HCT116 (cell line): ENCODE measurements at regions not wholly inside any gene's neighbourhood (a gene's known extent, or its start where the extent isn't known, plus 50 kb on each side); places are given as distances from the start of the nearest gene placed in this dataset.

Source experiments
- ATAC-seq: fragments of 200-7000 bp; cut with Tn5 transposase; 2 replicates; pipeline ENCODE4 v1.9.1; 2020; ENCODE audit warnings: mild to moderate bottlenecking, moderate library complexity
- BruUV-seq: library from RNA; stranded (reverse); fragments of 400-500 nt; replicated peaks from 2 replicates; lab custom pipeline; 2021; lab: Mats Ljungman, UMichigan
- CTCF ChIA-PET: fragments of 300-600 bp; sonication (Branson Sonifier 250); formaldehyde crosslinking; loops from one replicate; lab custom pipeline; 2021; ENCODE audit warnings: antibody characterized with exemption; lab: Charles Lee
- POLR2A ChIA-PET: fragments of 300-600, 350-600 bp; sonication (Branson Sonifier 250); formaldehyde crosslinking; loops from one replicate; lab custom pipeline; 2021; ENCODE audit warnings: antibody characterized with exemption; lab: Charles Lee
- RAD21 ChIA-PET, 2 experiments: fragments of 300-600 bp; sonication (Branson Sonifier 250); formaldehyde crosslinking; loops; one replicate each; lab custom pipeline; 2023; ENCODE audit warnings: low total read pairs in 2 of 2; ENCODE audit not compliant: uncharacterized antibody in 2 of 2, unreplicated experiment in 2 of 2, low non-redundant PET in 1 of 2; lab: Charles Lee
- DNase-seq: peaks from one replicate; pipeline ENCODE4 v3.0.0-alpha.2; 2010; ENCODE audit warnings: low read depth, low spot score
- H2AFZ ChIP-seq: fragments of 200-600 bp; shearing (Covaris generic), sonication (generic); 2 replicates; pipeline ENCODE4 v1.6.1; 2017; ENCODE audit warnings: low read depth, mixed run types, mixed read lengths, antibody characterized with exemption, low read length; ENCODE audit not compliant: poor library complexity, severe bottlenecking
- H3K27ac ChIP-seq: 2 replicates; pipeline ENCODE4 v1.5.1; 2012; ENCODE audit warnings: low read depth, low read length
- H3K27me3 ChIP-seq: fragments of 200-600 bp; sonication (generic); 2 replicates; pipeline ENCODE4 v1.6.1; 2016; ENCODE audit warnings: mixed run types, low read length, mixed read lengths; ENCODE audit not compliant: insufficient read depth
- H3K36me3 ChIP-seq, 2 experiments: fragments of 200-500 bp in 1 of 2; fragments of 200-600 bp in 1 of 2; sonication (Bioruptor generic) in 1 of 2; sonication (generic) in 1 of 2; 2 replicates each; pipeline versions ENCODE4 v1.5.1 to v1.6.1; 2014 to 2016; ENCODE audit warnings: low read length in 2 of 2, inconsistent platforms in 1 of 2, mixed read lengths in 1 of 2, mixed run types in 1 of 2; ENCODE audit not compliant: insufficient read depth in 2 of 2, control insufficient read depth in 1 of 2
- H3K4me1 ChIP-seq, 2 experiments: fragments of 200-600 bp in 1 of 2; sonication (generic) in 1 of 2; 2 replicates each; pipeline versions ENCODE4 v1.5.1 to v1.6.1; 2012 to 2017; ENCODE audit warnings: low read length in 2 of 2, inconsistent platforms in 1 of 2, mild to moderate bottlenecking in 1 of 2, mixed read lengths in 1 of 2, mixed run types in 1 of 2, moderate library complexity in 1 of 2; ENCODE audit not compliant: insufficient read depth in 2 of 2, control insufficient read depth in 1 of 2
- H3K4me2 ChIP-seq: fragments of 200-600 bp; sonication (generic); 2 replicates; pipeline ENCODE4 v1.6.1; 2017; ENCODE audit warnings: mixed run types, low read length, mixed read lengths
- H3K4me3 ChIP-seq, 2 experiments: fragments of 200-600 bp in 1 of 2; sonication (generic) in 1 of 2; replicated peaks in 1 of 2; 2 replicates each; pipeline ENCODE4 v1.5.1; 2011 to 2016; ENCODE audit warnings: low read length in 2 of 2, control low read depth in 1 of 2, low read depth in 1 of 2, mild to moderate bottlenecking in 1 of 2, mixed read lengths in 1 of 2, mixed run types in 1 of 2
- H3K79me2 ChIP-seq: fragments of 200-600 bp; sonication (generic); 2 replicates; pipeline ENCODE4 v1.6.1; 2017; ENCODE audit warnings: mild to moderate bottlenecking, mixed run types, low read length, moderate library complexity, mixed read lengths; ENCODE audit not compliant: insufficient read depth
- H3K9ac ChIP-seq: fragments of 200-600 bp; sonication (generic); 2 replicates; pipeline ENCODE4 v1.6.1; 2016; ENCODE audit warnings: low read length, mixed read lengths
- H3K9me2 ChIP-seq: fragments of 200-600 bp; sonication (generic), shearing (Covaris generic); 2 replicates; pipeline ENCODE4 v1.6.1; 2017; ENCODE audit warnings: mixed run types, mild to moderate bottlenecking, moderate library complexity; ENCODE audit not compliant: insufficient read depth
- H3K9me3 ChIP-seq, 2 experiments: fragments of 200-500 bp in 1 of 2; fragments of 200-600 bp in 1 of 2; sonication (Bioruptor generic) in 1 of 2; sonication (generic) in 1 of 2; 2 replicates each; pipeline ENCODE4 v1.6.1; 2014 to 2017; ENCODE audit warnings: low read length in 2 of 2, mixed read lengths in 2 of 2, inconsistent platforms in 1 of 2, low read depth in 1 of 2, mild to moderate bottlenecking in 1 of 2, mixed run types in 1 of 2, moderate library complexity in 1 of 2; ENCODE audit not compliant: control insufficient read depth in 1 of 2, insufficient read depth in 1 of 2
- H4K20me1 ChIP-seq: fragments of 200-600 bp; sonication (generic), shearing (Covaris generic); 2 replicates; pipeline ENCODE4 v1.6.1; 2017; ENCODE audit warnings: mixed run types, mild to moderate bottlenecking, moderate library complexity; ENCODE audit not compliant: insufficient read depth
- CBX3 ChIP-seq: IDR thresholded peaks from 2 replicates; pipeline ENCODE4 v1.6.1; 2012; ENCODE audit warnings: low read depth
- CEBPB ChIP-seq: IDR thresholded peaks from 2 replicates; pipeline ENCODE4 v1.6.1; 2012; ENCODE audit warnings: low read depth
- EGR1 ChIP-seq: IDR thresholded peaks from 2 replicates; pipeline ENCODE4 v1.6.1; 2012; ENCODE audit warnings: low read depth
- ELF1 ChIP-seq: IDR thresholded peaks from 2 replicates; pipeline ENCODE4 v1.6.1; 2012; ENCODE audit warnings: low read depth, borderline replicate concordance
- EZH2 ChIP-seq: fragments of 200-600 bp; sonication (generic); IDR thresholded peaks from 2 replicates; pipeline ENCODE4 v1.6.1; 2017; ENCODE audit warnings: antibody characterized with exemption, mixed run types
- EZH2phosphoT487 ChIP-seq: fragments of 200-600 bp; IDR thresholded peaks from 2 replicates; pipeline ENCODE4 v1.6.1; 2018; ENCODE audit warnings: antibody characterized with exemption, borderline replicate concordance
- POLR2AphosphoS5 ChIP-seq: IDR thresholded peaks from 2 replicates; pipeline ENCODE4 v1.6.1; 2011; ENCODE audit warnings: mild to moderate bottlenecking, low read depth, low read length, moderate library complexity
- TCF7L2 ChIP-seq: IDR thresholded peaks from 2 replicates; pipeline ENCODE4 v1.7.0; 2011; ENCODE audit warnings: borderline replicate concordance, inconsistent platforms; ENCODE audit not compliant: insufficient read depth, insufficient read length; ENCODE audit errors: extremely low read depth
- YY1 ChIP-seq: IDR thresholded peaks from 2 replicates; pipeline ENCODE4 v1.6.1; 2011; ENCODE audit warnings: low read length, low read depth, moderate library complexity, mild to moderate bottlenecking; ENCODE audit not compliant: insufficient replicate concordance; ENCODE audit errors: extremely low read depth
- ZFX ChIP-seq: fragments of 450-650 bp; IDR thresholded peaks from 2 replicates; pipeline ENCODE4 v1.6.1; 2017
- ZNF274 ChIP-seq: fragments of 200-500 bp; sonication (Bioruptor generic); IDR thresholded peaks from 2 replicates; pipeline ENCODE4 v1.6.1; 2014; ENCODE audit warnings: mild to moderate bottlenecking, low read depth, low read length, inconsistent platforms
- intact Hi-C: fragments of 100-400 bp; cut with micrococcal nuclease; formaldehyde crosslinking; loops from 2 replicates; pipeline ENCODE4 v1.10.0; 2022
- TF ChIP-seq, protein P1 (sequence below): IDR thresholded peaks from 2 replicates; pipeline ENCODE4 v1.6.1; 2012
- TF ChIP-seq, protein P2 (sequence below): IDR thresholded peaks from 2 replicates; pipeline ENCODE4 v1.6.1; 2012; ENCODE audit warnings: low read depth
- TF ChIP-seq, protein P3 (sequence below), 3 experiments: fragments of 200-600 bp in 1 of 3; sonication (generic) in 1 of 3; IDR thresholded peaks in 2 of 3; conservative IDR thresholded peaks in 1 of 3; 2 replicates each; pipeline ENCODE4 v1.5.1; 2012 to 2017; ENCODE audit warnings: low read depth in 2 of 3, low read length in 2 of 3, antibody characterized with exemption in 1 of 3, borderline replicate concordance in 1 of 3, control low read depth in 1 of 3, mild to moderate bottlenecking in 1 of 3, mixed read lengths in 1 of 3, mixed run types in 1 of 3, moderate library complexity in 1 of 3; ENCODE audit not compliant: insufficient read depth in 1 of 3
- TF ChIP-seq, protein P4 (sequence below): IDR thresholded peaks from 2 replicates; pipeline ENCODE4 v1.6.1; 2012

DNA sequence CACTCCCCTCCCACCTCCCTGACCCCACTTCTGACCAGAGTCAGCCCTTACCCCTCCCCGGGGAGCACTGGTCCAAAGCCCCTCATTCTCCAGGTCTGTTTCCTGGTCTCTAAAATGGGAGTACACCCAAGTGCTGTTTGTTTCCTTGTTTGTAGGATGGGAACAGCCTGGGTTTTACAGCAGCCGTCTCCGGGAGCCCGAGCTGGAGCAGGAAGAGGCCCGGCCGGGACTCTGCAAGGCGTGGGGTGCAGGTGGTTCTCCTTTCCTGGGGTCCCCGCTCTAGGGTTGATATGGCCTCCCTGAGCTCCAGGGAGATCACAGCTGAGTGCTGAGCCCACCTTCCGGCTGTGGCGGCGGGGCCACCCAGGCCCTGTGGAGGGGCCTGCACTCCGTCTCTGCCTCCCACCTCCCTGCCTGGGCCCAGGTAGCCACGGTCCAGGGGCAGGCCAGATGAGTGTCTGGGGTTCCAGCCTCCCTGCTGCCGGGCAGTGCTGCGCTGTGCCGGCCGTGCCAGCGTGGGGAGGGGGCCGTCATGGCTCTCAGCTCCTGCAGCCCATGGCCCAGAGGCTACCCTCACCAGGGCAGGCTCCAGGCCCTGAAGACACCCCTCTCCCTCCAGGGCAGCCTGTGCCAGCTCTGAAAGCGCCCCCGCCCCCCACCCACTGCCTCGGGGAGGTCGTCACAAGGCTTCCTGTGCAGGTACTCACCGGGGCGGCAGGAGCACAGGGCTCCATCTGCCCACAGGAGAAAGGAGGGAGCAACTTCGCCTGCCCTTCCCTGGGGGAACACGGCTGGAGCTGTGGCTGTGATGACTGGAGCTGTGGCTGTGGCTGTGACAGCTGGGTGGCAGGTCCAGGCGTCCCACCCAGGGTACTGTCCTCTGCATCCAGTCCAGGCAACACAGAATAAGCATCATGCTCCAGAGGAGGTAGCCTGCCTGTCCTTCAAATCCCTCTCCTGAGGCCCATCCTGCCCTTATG, 98.8 kb downstream of the ADRA2C start:
- no peak overlapping the region for H2AFZ ChIP-seq
- ATAC-seq (no peak), DNase-seq (no peak)
- H3K4me1 ChIP-seq, result peaks cover 3 to 10% of the 10 kb centered on the region in 2 experiments; a peak in 2 of 4 replicates
- H3K36me3 ChIP-seq, result no peaks in the 10 kb centered on the region
- TF ChIP-seq EGR1 (no peak), CEBPB (no peak), CBX3 (no peak), ELF1 (no peak), EZH2phosphoT487 (no peak), ZNF274 (no peak), ZFX (no peak), POLR2AphosphoS5 (no peak), YY1 (no peak), EZH2 (no peak), TCF7L2 (no peak)
- TF ChIP-seq, protein P1, sequence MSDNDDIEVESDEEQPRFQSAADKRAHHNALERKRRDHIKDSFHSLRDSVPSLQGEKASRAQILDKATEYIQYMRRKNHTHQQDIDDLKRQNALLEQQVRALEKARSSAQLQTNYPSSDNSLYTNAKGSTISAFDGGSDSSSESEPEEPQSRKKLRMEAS, result no peak
- TF ChIP-seq, protein P2, sequence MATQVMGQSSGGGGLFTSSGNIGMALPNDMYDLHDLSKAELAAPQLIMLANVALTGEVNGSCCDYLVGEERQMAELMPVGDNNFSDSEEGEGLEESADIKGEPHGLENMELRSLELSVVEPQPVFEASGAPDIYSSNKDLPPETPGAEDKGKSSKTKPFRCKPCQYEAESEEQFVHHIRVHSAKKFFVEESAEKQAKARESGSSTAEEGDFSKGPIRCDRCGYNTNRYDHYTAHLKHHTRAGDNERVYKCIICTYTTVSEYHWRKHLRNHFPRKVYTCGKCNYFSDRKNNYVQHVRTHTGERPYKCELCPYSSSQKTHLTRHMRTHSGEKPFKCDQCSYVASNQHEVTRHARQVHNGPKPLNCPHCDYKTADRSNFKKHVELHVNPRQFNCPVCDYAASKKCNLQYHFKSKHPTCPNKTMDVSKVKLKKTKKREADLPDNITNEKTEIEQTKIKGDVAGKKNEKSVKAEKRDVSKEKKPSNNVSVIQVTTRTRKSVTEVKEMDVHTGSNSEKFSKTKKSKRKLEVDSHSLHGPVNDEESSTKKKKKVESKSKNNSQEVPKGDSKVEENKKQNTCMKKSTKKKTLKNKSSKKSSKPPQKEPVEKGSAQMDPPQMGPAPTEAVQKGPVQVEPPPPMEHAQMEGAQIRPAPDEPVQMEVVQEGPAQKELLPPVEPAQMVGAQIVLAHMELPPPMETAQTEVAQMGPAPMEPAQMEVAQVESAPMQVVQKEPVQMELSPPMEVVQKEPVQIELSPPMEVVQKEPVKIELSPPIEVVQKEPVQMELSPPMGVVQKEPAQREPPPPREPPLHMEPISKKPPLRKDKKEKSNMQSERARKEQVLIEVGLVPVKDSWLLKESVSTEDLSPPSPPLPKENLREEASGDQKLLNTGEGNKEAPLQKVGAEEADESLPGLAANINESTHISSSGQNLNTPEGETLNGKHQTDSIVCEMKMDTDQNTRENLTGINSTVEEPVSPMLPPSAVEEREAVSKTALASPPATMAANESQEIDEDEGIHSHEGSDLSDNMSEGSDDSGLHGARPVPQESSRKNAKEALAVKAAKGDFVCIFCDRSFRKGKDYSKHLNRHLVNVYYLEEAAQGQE, result no peak
- TF ChIP-seq, protein P3, sequence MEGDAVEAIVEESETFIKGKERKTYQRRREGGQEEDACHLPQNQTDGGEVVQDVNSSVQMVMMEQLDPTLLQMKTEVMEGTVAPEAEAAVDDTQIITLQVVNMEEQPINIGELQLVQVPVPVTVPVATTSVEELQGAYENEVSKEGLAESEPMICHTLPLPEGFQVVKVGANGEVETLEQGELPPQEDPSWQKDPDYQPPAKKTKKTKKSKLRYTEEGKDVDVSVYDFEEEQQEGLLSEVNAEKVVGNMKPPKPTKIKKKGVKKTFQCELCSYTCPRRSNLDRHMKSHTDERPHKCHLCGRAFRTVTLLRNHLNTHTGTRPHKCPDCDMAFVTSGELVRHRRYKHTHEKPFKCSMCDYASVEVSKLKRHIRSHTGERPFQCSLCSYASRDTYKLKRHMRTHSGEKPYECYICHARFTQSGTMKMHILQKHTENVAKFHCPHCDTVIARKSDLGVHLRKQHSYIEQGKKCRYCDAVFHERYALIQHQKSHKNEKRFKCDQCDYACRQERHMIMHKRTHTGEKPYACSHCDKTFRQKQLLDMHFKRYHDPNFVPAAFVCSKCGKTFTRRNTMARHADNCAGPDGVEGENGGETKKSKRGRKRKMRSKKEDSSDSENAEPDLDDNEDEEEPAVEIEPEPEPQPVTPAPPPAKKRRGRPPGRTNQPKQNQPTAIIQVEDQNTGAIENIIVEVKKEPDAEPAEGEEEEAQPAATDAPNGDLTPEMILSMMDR (IDR thresholded peaks at IDR 0.05 in 2 of 3, conservative IDR thresholded peaks at IDR 0.05 in 1 of 3; ENCODE audit: borderline replicate concordance in 1 of 3, insufficient read depth in 1 of 3, low read depth in 2 of 3, low read length in 2 of 3), result no peak
- TF ChIP-seq, protein P4, sequence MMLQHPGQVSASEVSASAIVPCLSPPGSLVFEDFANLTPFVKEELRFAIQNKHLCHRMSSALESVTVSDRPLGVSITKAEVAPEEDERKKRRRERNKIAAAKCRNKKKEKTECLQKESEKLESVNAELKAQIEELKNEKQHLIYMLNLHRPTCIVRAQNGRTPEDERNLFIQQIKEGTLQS, result no peak
- POLR2A ChIA-PET, result no interaction called here
- no peaks in the 10 kb centered on the region for H3K9me2 ChIP-seq
- no peaks in the 10 kb centered on the region for H3K9me3 ChIP-seq
- BruUV-seq, result no TSS peak
- intact Hi-C loops, result no loop called here
- no peaks in the 10 kb centered on the region for H4K20me1 ChIP-seq
- no peak overlapping the region for H3K27ac ChIP-seq
- 0 out of 2 replicates have a peak, but pooled peaks cover under 1% of the 10 kb centered on the region for H3K27me3 ChIP-seq
- H3K4me2 ChIP-seq, result no peak overlapping the region
- CTCF ChIA-PET, result interaction anchor here (1.4 kb wide), 1 partner anchor 16 kb away, joined by 4 read pairs; no protein-coding TSS in a partner anchor
- RAD21 ChIA-PET, result interaction anchor here in 1 of 2 experiments (0.6 kb wide), 1 partner anchor 15 kb away, joined by 12 read pairs; no protein-coding TSS in a partner anchor
- no peak overlapping the region for H3K9ac ChIP-seq
- no peak overlapping the region for H3K4me3 ChIP-seq
- H3K79me2 ChIP-seq, result no peaks in the 10 kb centered on the region
